ENCODE measurements at regions not wholly inside any gene's neighbourhood (a gene's known extent, or its start where the extent isn't known, plus 50 kb on each side); places are given as distances from the start of the nearest gene placed in this dataset.
A peak's percentile ranks its signal among the peaks of the same experiment; 100 is the strongest.
"Not testable (repeated sequence)": the region's sequence is repeated elsewhere in the genome, so short reads cannot be mapped to it uniquely, and the experiment has no call there.

- no peak for DNase-seq
Observed at GRCh38 chr22:22074634-22075381, 92.2 kb upstream of the TOP3B start.

- DNase-seq, result no peak
Observed at GRCh38 chr22:22073769-22074561, 91.4 kb upstream of the TOP3B start.

GRCh38 chr22:22072169-22072836 lies 89.7 kb upstream of the TOP3B start:
- no peak for DNase-seq

GRCh38 chr22:22071455-22071854 lies 88.9 kb upstream of the TOP3B start:
- no peak for DNase-seq

GRCh38 chr22:22070371-22070824 lies 87.8 kb upstream of the TOP3B start:
- no peak for DNase-seq

GRCh38 chr22:22069450-22070370 lies 87.1 kb upstream of the TOP3B start:
- DNase-seq, result no peak

- no peak for DNase-seq
Observed at GRCh38 chr22:22068657-22069056, 86.1 kb upstream of the TOP3B start.

- DNase-seq, result no peak
Observed at GRCh38 chr22:22068025-22068424, 85.4 kb upstream of the TOP3B start.

GRCh38 chr22:22067192-22067591 lies 84.6 kb upstream of the TOP3B start:
- DNase-seq, result no peak

- DNase-seq, result no peak
Observed at GRCh38 chr22:22064580-22064979, 82.0 kb upstream of the TOP3B start.

- DNase-seq, result no peak
Observed at GRCh38 chr22:22062306-22062793, 79.8 kb upstream of the TOP3B start.

- no peak for DNase-seq
Observed at GRCh38 chr22:22061085-22062077, 78.8 kb upstream of the TOP3B start.

- peak; percentile 49 for DNase-seq
Observed at GRCh38 chr22:22060200-22061084, 77.9 kb upstream of the TOP3B start.

- no peak for DNase-seq
Observed at GRCh38 chr22:22059291-22060002, 76.9 kb upstream of the TOP3B start.

GRCh38 chr22:22058633-22059290 lies 76.2 kb upstream of the TOP3B start:
- no peak for DNase-seq

- no peak for DNase-seq
Observed at GRCh38 chr22:22057617-22058378, 75.2 kb upstream of the TOP3B start.

GRCh38 chr22:22056809-22057594 lies 74.4 kb upstream of the TOP3B start:
- DNase-seq, result not testable (repeated sequence)
